Stimulated activated CD8-positive, alpha-beta memory T cell treated with anti-CD3 and anti-CD28 coated beads, Interleukin-4, amount 100 ng/mL, for 1 hour (primary cell): ENCODE measurements at regions not wholly inside any gene's neighbourhood (a gene's known extent, or its start where the extent isn't known, plus 50 kb on each side); places are given as distances from the start of the nearest gene placed in this dataset.
"Not testable (repeated sequence)": the region's sequence is repeated elsewhere in the genome, so short reads cannot be mapped to it uniquely, and the experiment has no call there.

Experiments
- DNase-seq, 2 donors: peaks; one replicate each; pipeline ENCODE4 v3.0.0-alpha.2; 2020; ENCODE audit warnings: low read depth in 2 of 2, low spot score in 1 of 2

DNA sequence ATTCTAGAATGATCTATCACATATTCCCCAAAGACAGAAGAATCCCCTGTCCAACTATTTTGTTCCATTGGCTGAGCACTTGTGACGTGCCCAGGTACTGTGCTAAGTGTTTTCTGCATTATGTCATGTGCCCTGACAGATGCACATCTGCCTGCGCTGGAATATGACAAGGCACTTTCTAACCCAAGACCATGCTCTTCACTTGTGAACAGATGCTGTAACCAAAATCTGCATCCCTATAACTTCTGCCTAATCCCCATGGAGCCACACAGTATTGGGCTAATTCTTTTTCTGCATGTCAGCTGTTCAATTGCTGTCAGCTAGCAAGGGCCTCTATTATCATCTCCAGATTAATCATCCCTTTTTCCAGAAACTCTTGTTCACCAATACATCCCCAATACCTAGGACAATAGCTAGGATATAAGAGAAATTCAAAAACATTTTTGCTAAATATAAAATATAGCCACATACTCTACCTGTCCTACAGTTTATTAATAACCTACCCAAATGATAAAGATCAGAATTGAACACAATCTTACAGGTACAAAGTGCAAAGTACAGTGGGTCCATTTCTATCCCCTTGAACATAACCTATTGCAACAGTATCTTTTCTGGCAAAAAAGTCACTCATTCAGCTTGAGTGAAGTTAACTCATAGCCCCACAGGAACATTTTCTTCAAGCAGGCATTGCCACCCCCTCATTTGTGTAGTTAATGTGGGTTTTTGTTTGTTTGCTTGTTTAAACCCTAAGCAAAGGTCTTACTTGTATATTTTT is 109.4 kb upstream of the LRRN1 start:
- DNase-seq = no peak

DNA sequence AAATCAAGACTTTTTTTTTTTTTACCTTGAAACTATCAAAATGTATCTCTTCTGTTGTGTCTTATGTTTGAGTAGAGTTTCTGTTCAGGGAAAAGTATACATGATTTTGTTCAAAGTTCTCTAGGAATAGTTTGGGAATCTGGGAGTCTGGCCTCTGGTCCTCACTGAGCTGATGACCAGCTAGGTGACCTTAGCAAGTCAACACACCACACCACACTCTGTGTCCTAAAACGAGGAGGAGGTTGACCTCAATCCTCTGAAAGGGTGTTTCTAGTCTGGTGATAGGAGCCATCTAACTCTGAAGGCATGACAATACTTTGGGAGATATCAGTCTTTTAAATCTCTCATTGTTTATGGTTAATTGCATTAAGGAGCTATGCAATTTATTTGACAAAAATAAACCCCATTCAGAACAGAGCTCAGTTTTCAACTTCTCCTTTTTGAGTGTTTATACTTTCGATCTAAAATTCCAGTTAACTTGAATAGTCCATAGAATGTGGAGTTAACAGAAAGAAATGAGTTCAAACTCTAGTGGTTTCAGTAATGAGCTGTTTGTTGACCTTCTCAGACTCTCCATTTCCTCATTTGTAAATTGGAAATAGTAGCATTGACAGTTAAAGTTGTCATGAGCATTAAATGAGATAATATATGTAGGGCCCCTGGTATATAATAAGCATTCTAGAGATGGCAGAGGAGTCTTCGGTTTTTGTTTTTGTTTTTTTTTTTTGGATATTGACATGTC is 112.2 kb upstream of the LRRN1 start:
- DNase-seq = no peak

- no peak for DNase-seq
Observed at GRCh38 chr3:3685721-3686120, 113.5 kb upstream of the LRRN1 start.

DNA sequence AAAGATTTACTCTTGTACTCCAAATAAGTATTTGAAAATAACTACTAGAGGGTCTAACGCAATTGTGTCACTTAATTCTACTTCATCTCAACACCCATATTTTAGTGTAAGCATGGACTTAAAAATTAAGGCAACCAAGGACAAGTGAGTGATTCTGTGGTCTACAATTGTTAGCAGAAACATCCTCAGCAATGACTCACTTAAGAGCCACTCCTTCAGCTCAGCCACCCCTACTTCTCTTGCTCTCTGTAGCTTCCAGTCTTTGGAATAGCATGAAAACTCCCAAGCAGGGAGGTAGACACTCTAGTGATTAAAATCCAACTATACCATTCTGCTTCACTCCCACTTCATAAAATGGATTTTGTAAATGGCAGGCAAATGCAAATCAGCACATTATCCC is 116.0 kb upstream of the LRRN1 start:
- DNase-seq = no peak

DNA sequence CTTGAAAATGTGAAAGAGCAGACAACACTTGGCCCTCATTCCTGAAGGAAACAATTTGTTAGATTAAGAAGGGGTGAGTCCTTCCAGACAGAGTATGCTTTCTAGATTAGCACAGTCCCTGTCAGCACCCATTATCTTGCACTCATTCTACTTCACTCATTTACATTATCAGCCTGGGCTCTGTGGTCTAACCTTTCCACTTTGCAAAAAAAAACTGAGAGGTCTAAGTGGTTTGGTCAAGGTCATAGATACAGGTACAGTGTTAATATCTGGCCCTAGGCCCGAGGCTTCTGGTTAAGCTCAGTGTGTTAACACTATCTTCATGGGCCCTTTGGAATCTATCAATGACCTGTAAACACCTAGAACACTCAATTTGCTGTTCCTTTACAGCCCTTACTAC is 123.4 kb upstream of the LRRN1 start:
- no peak for DNase-seq

- DNase-seq = no peak
Observed at GRCh38 chr3:3675186-3675585, 124.0 kb upstream of the LRRN1 start.

GRCh38 chr3:3666664-3667063 is 132.6 kb upstream of the LRRN1 start:
- no peak for DNase-seq

- DNase-seq = no peak
Observed at GRCh38 chr3:3665961-3666640, 133.1 kb upstream of the LRRN1 start.

DNA sequence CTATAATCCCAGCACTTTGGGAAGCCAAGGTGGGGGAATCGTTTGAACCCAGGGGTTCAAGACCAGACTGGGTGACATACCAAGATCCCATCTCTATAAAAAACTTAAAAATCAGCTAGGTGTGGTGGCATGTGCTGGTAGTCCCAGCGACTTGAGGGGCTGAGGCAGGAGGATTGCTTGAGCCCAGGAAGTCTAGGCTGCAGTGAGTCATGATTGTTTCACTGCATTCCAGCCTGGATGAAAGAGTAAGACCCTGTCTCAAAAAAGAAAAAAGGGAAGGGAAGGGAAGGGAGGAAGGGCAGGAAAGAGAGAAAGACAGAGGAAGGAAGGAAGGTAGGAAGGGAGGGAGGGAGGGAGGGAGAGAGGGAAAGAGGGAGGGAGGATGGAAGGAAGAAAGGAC is 133.7 kb upstream of the LRRN1 start:
- DNase-seq = no peak

GRCh38 chr3:3664935-3665334 is 134.3 kb upstream of the LRRN1 start:
- no peak for DNase-seq

GRCh38 chr3:3662610-3663009 is 136.6 kb upstream of the LRRN1 start:
- DNase-seq = no peak

DNA sequence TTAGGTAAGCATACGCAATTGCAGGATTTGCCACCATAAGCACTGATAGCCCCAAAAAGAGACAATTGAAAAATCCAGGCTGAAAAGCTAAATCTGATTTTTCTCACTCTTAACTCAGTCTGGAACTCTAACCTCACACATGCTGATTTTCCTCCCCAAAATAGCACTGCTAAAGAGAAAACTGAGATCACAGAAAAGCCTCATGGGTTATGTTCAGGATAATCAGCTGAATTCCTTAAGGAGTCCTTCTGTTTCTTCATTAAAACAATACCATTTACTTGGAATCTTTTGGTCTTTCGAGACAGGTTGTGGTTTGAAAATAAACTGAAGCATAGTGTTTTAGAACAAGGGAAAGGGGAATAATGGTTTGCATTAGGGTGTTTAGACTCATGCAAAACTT is 144.3 kb upstream of the LRRN1 start:
- DNase-seq = no peak

- DNase-seq = no peak
Observed at GRCh38 chr3:3648988-3649679, 150.1 kb upstream of the LRRN1 start.

GRCh38 chr3:3646934-3647333 is 152.3 kb upstream of the LRRN1 start:
- DNase-seq = no peak

GRCh38 chr3:3646103-3646844 is 153.0 kb upstream of the LRRN1 start:
- not testable (repeated sequence) for DNase-seq

- DNase-seq = no peak
Observed at GRCh38 chr3:3641877-3642455, 157.3 kb upstream of the LRRN1 start.

DNA sequence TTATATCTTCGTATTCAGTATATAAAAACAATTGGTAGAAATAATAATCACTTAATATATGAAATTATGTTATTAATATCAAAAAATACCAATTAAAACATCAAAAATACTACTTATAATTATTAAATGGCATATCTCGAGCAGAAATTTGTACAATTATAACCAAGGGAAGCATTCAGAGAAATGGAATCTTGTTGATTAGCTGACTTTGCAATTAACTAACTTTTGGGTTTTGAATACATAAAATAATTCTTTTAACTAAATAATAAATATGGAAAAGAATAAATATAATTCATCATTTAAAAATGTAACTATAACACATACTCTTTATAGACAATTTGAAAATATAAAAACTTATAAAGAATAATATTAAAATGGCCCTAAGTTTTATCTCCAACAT is 160.2 kb upstream of the LRRN1 start:
- no peak for DNase-seq

DNA sequence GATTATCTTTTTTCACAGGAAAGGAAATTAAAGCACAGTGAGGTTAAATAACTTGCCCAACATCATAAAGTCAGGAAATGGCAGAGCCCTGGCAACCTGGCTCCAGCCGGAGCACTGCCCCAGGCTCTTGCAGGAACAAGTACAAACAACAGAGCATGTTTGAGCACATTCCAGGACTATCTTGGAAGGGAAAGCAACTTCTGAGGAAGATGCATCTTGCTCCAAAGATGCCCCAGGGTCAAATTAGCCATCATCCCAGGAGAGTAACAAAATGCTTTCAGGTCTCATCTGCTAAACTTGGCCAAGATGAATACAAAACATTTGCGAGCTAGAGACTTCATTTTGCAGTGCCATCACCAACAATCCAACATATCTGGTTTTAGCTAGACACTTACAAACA is 162.4 kb upstream of the LRRN1 start:
- DNase-seq = no peak

- no peak for DNase-seq
Observed at GRCh38 chr3:3635109-3635508, 164.1 kb upstream of the LRRN1 start.

DNA sequence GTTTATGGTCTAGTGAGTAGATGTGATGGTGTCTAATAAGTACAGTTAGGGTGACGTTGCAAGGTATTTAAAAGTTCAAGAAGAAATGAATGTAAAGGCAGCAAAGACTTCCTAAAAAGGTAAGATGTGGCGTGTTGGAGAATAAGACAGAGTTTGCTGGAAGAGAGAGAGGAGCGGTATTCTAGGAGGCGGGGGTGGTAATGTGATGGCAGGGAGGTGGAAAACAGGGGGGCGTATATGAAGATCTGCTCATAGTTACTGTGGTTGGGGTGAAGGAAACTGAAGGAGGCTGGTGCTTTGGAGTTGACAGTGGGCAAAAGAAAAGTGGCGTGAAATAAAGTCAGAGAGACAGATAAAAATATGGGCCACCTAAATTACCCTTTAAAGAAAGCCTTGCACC is 164.9 kb upstream of the LRRN1 start:
- no peak for DNase-seq

GRCh38 chr3:3633761-3634160 is 165.5 kb upstream of the LRRN1 start:
- no peak for DNase-seq
